SK-N-SH treated with all-trans-retinoic acid at 6 μM for 48 hours (cell line): ENCODE measurements at regions not wholly inside any gene's neighbourhood (a gene's known extent, or its start where the extent isn't known, plus 50 kb on each side); places are given as distances from the start of the nearest gene placed in this dataset.

Source experiments
- ATAC-seq: fragments of 200-7000 bp; cut with Tn5 transposase; 3 replicates; pipeline ENCODE4 v1.9.1; 2020; ENCODE audit warnings: mild to moderate bottlenecking, moderate library complexity
- ARNTL ChIP-seq: fragments of 450-650 bp; formaldehyde crosslinking; IDR thresholded peaks from 2 replicates; pipeline ENCODE4 v1.5.0; 2020; ENCODE audit warnings: low read depth, mild to moderate bottlenecking, moderate library complexity, borderline replicate concordance
- BACH2 ChIP-seq: fragments of 250-450 bp; sonication (Bioruptor Pico); IDR thresholded peaks from 2 replicates; pipeline ENCODE4 v1.9.0; 2021; ENCODE audit warnings: mild to moderate bottlenecking, borderline replicate concordance
- CREB5 ChIP-seq: fragments of 250-450 bp; sonication (Bioruptor Pico); IDR thresholded peaks from 2 replicates; pipeline ENCODE4 v1.5.1; 2020; ENCODE audit warnings: low read depth, mild to moderate bottlenecking, moderate library complexity
- CSDC2 ChIP-seq: fragments of 250-450 bp; sonication (Bioruptor Pico); IDR thresholded peaks from 2 replicates; pipeline ENCODE4 v1.5.0; 2020; ENCODE audit warnings: mild to moderate bottlenecking, moderate library complexity
- CSRNP3 ChIP-seq: fragments of 250-450 bp; sonication (Bioruptor Pico); IDR thresholded peaks from 2 replicates; pipeline ENCODE4 v1.5.1; 2021; ENCODE audit warnings: mild to moderate bottlenecking, moderate library complexity
- ESRRG ChIP-seq: fragments of 250-450 bp; sonication (Bioruptor Pico); IDR thresholded peaks from 2 replicates; pipeline ENCODE4 v1.6.1; 2021; ENCODE audit warnings: mild to moderate bottlenecking
- GLIS3 ChIP-seq: fragments of 250-450 bp; sonication (Bioruptor Pico); IDR thresholded peaks from 2 replicates; pipeline ENCODE4 v1.5.0; 2020; ENCODE audit warnings: mild to moderate bottlenecking, moderate library complexity
- ISL1 ChIP-seq: fragments of 250-450 bp; sonication (Bioruptor Pico); IDR thresholded peaks from 2 replicates; pipeline ENCODE4 v2.1.2; 2022; ENCODE audit warnings: mild to moderate bottlenecking, moderate library complexity
- OSR1 ChIP-seq: fragments of 250-450 bp; sonication (Bioruptor Pico); IDR thresholded peaks from 2 replicates; pipeline ENCODE4 v1.8.0; 2022; ENCODE audit warnings: moderate library complexity, mild to moderate bottlenecking, inconsistent platforms
- PATZ1 ChIP-seq: fragments of 250-450 bp; sonication (Bioruptor Pico); IDR thresholded peaks from 2 replicates; pipeline ENCODE4 v1.8.0; 2020; ENCODE audit warnings: mild to moderate bottlenecking, moderate library complexity, borderline replicate concordance
- PPARA ChIP-seq: fragments of 250-450 bp; sonication (Bioruptor Pico); IDR thresholded peaks from 2 replicates; pipeline ENCODE4 v1.5.0; 2020; ENCODE audit warnings: mild to moderate bottlenecking, borderline replicate concordance
- RARB ChIP-seq: fragments of 250-450 bp; sonication (Bioruptor Pico); IDR thresholded peaks from 2 replicates; pipeline ENCODE4 v1.8.0; 2021; ENCODE audit warnings: mild to moderate bottlenecking, moderate library complexity
- SNAI2 ChIP-seq: fragments of 250-450 bp; sonication (Bioruptor Pico); IDR thresholded peaks from 2 replicates; pipeline ENCODE4 v1.5.0; 2020; ENCODE audit warnings: mild to moderate bottlenecking, moderate library complexity
- TCF4 ChIP-seq: fragments of 250-450 bp; sonication (Bioruptor Pico); IDR thresholded peaks from 2 replicates; pipeline ENCODE4 v1.8.0; 2021; ENCODE audit warnings: mild to moderate bottlenecking, moderate library complexity, borderline replicate concordance
- TOX ChIP-seq: fragments of 250-450 bp; sonication (Bioruptor Pico); IDR thresholded peaks from 2 replicates; pipeline ENCODE4 v1.8.0; 2021; ENCODE audit warnings: mild to moderate bottlenecking, moderate library complexity, borderline replicate concordance
- TSHZ2 ChIP-seq: fragments of 250-450 bp; sonication (Bioruptor Pico); IDR thresholded peaks from 2 replicates; pipeline ENCODE4 v1.5.0; 2020; ENCODE audit warnings: mild to moderate bottlenecking, moderate library complexity
- ZC3H10 ChIP-seq: fragments of 250-450 bp; sonication (Bioruptor Pico); IDR thresholded peaks from 2 replicates; pipeline ENCODE4 v1.5.1; 2021; ENCODE audit warnings: mild to moderate bottlenecking, moderate library complexity
- ZFP3 ChIP-seq: fragments of 250-450 bp; sonication (Bioruptor Pico); IDR thresholded peaks from 2 replicates; pipeline ENCODE4 v1.5.0; 2020; ENCODE audit warnings: mild to moderate bottlenecking, moderate library complexity
- ZFP30 ChIP-seq: fragments of 450-650 bp; formaldehyde crosslinking; IDR thresholded peaks from 2 replicates; pipeline ENCODE4 v1.5.0; 2022; ENCODE audit warnings: mild to moderate bottlenecking, moderate library complexity
- ZNF565 ChIP-seq: fragments of 450-650 bp; formaldehyde crosslinking; conservative IDR thresholded peaks from 2 replicates; pipeline ENCODE4 v1.5.0; 2020; ENCODE audit warnings: low read depth, mild to moderate bottlenecking, moderate library complexity
- ZNF70 ChIP-seq: fragments of 450-650 bp; formaldehyde crosslinking; IDR thresholded peaks from 2 replicates; pipeline ENCODE4 v1.5.0; 2020; ENCODE audit warnings: mild to moderate bottlenecking, moderate library complexity
- ZNF8 ChIP-seq: fragments of 450-650 bp; formaldehyde crosslinking; IDR thresholded peaks from 2 replicates; pipeline ENCODE4 v1.5.0; 2020; ENCODE audit warnings: mild to moderate bottlenecking, moderate library complexity

GRCh38 chr19:7415857-7416371 lies 67.2 kb downstream of the ARHGEF18 start:
- ATAC-seq: no peak
- TF ChIP-seq CSRNP3 (CRISPR knock-in tag): no peak
- no peak for TF ChIP-seq ZC3H10 (CRISPR knock-in tag)
- no peak for TF ChIP-seq ISL1 (CRISPR knock-in tag)
- TF ChIP-seq GLIS3 (CRISPR knock-in tag): no peak
- no peak for TF ChIP-seq TCF4
- TF ChIP-seq ZNF70 (CRISPR knock-in tag): no peak
- TF ChIP-seq TOX: no peak
- TF ChIP-seq OSR1 (CRISPR knock-in tag): no peak
- TF ChIP-seq PPARA (CRISPR knock-in tag): no peak
- no peak for TF ChIP-seq CSDC2
- no peak for TF ChIP-seq SNAI2 (CRISPR knock-in tag)
- TF ChIP-seq CREB5 (CRISPR knock-in tag): no peak
- no peak for TF ChIP-seq TSHZ2 (CRISPR knock-in tag)
- no peak for TF ChIP-seq ZFP30 (CRISPR knock-in tag)
- no peak for TF ChIP-seq ARNTL (CRISPR knock-in tag)
- no peak for TF ChIP-seq ZNF565 (CRISPR knock-in tag)

GRCh38 chr19:7417671-7418324 lies 69.1 kb downstream of the ARHGEF18 start:
- no peak for TF ChIP-seq ISL1 (CRISPR knock-in tag)
- no peak for TF ChIP-seq CSRNP3 (CRISPR knock-in tag)
- TF ChIP-seq ARNTL (CRISPR knock-in tag): no peak
- no peak for TF ChIP-seq RARB (CRISPR knock-in tag)
- no peak for TF ChIP-seq TCF4
- no peak for TF ChIP-seq BACH2
- no peak for TF ChIP-seq ESRRG
- TF ChIP-seq CREB5 (CRISPR knock-in tag): no peak
- no peak for TF ChIP-seq CSDC2
- no peak for TF ChIP-seq SNAI2 (CRISPR knock-in tag)
- no peak for TF ChIP-seq ZC3H10 (CRISPR knock-in tag)
- no peak for TF ChIP-seq ZNF8 (CRISPR knock-in tag)
- TF ChIP-seq ZFP3 (CRISPR knock-in tag): no peak
- TF ChIP-seq ZNF70 (CRISPR knock-in tag): no peak
- TF ChIP-seq PATZ1 (CRISPR knock-in tag): no peak
- TF ChIP-seq ZNF565 (CRISPR knock-in tag): no peak
- no peak for TF ChIP-seq PPARA (CRISPR knock-in tag)
- TF ChIP-seq OSR1 (CRISPR knock-in tag): no peak
- no peak for TF ChIP-seq ZFP30 (CRISPR knock-in tag)
- no peak for TF ChIP-seq GLIS3 (CRISPR knock-in tag)
- ATAC-seq: no peak; the same call in 2 of the 3 replicates
